Parathyroid adenoma (tissue), 2 donors: ENCODE measurements at regions not wholly inside any gene's neighbourhood (a gene's known extent, or its start where the extent isn't known, plus 50 kb on each side); places are given as distances from the start of the nearest gene placed in this dataset.

Experiments
- H2AFZ ChIP-seq: fragments of 300-600 bp; sonication (generic); one replicate; pipeline ENCODE4 v1.7.0; 2017; ENCODE audit warnings: antibody characterized with exemption, mild to moderate bottlenecking
- H3K27ac ChIP-seq: fragments of 300-600 bp; sonication (generic); one replicate; pipeline ENCODE4 v1.7.0; 2017
- H3K27me3 ChIP-seq: fragments of 300-600 bp; sonication (generic); one replicate; pipeline ENCODE4 v1.7.0; 2017; ENCODE audit warnings: low read length; ENCODE audit not compliant: control insufficient read depth, insufficient read depth
- H3K36me3 ChIP-seq: fragments of 300-600 bp; sonication (generic); one replicate; pipeline ENCODE4 v1.7.0; 2017; ENCODE audit warnings: low read length; ENCODE audit not compliant: control insufficient read depth, insufficient read depth
- H3K4me1 ChIP-seq: fragments of 300-600 bp; sonication (generic); one replicate; pipeline ENCODE4 v1.7.0; 2017; ENCODE audit warnings: control low read depth
- H3K4me2 ChIP-seq: fragments of 300-600 bp; sonication (generic); one replicate; pipeline ENCODE4 v1.7.0; 2017; ENCODE audit warnings: low read length
- H3K4me3 ChIP-seq: fragments of 300-600 bp; sonication (generic); one replicate; pipeline ENCODE4 v1.7.0; 2017; ENCODE audit warnings: low read depth, low read length
- H3K79me2 ChIP-seq: fragments of 300-600 bp; sonication (generic); one replicate; pipeline ENCODE4 v1.7.0; 2017; ENCODE audit warnings: control low read depth
- H3K9ac ChIP-seq: fragments of 300-600 bp; sonication (generic); one replicate; pipeline ENCODE4 v1.7.0; 2017; ENCODE audit warnings: mild to moderate bottlenecking
- H3K9me3 ChIP-seq: fragments of 300-600 bp; sonication (generic); one replicate; pipeline ENCODE4 v1.7.0; 2017; ENCODE audit warnings: low read length; ENCODE audit not compliant: control insufficient read depth
- CTCF ChIP-seq: fragments of 300-600 bp; sonication (generic); IDR thresholded peaks from one replicate; pipeline ENCODE4 v1.7.0; 2017; ENCODE audit warnings: antibody characterized with exemption, mild to moderate bottlenecking
- donor health status: primary hyperparathyroidism.

- Histone ChIP-seq H3K36me3 (no peaks in the 10 kb centered on the region), H3K4me1 (no peaks in the 10 kb centered on the region), H3K9ac (no peak overlapping the region), H3K27ac (no peak overlapping the region), H3K9me3 (no peaks in the 10 kb centered on the region), H3K27me3 (peaks cover 3% of the 10 kb centered on the region), H2AFZ (no peak overlapping the region), H3K79me2 (no peaks in the 10 kb centered on the region), H3K4me2 (no peak overlapping the region), H3K4me3 (no peak overlapping the region)
- no peak for TF ChIP-seq CTCF
Observed at GRCh38 chr20:57030611-57031600, 235.5 kb downstream of the BMP7 start.

- Histone ChIP-seq H2AFZ (no peak overlapping the region), H3K4me1 (no peaks in the 10 kb centered on the region), H3K4me3 (no peak overlapping the region), H3K9ac (no peak overlapping the region), H3K79me2 (no peaks in the 10 kb centered on the region), H3K27ac (no peak overlapping the region), H3K9me3 (no peaks in the 10 kb centered on the region), H3K4me2 (no peak overlapping the region), H3K36me3 (no peaks in the 10 kb centered on the region), H3K27me3 (peaks cover 3% of the 10 kb centered on the region)
- no peak for TF ChIP-seq CTCF
Observed at GRCh38 chr20:57031867-57032355, 234.5 kb downstream of the BMP7 start.

- Histone ChIP-seq H3K79me2 (no peaks in the 10 kb centered on the region), H3K4me2 (no peak overlapping the region), H3K9me3 (no peaks in the 10 kb centered on the region), H3K9ac (no peak overlapping the region), H3K27ac (no peak overlapping the region), H3K4me3 (no peak overlapping the region), H3K4me1 (no peaks in the 10 kb centered on the region), H2AFZ (no peak overlapping the region), H3K27me3 (peaks cover 3% of the 10 kb centered on the region), H3K36me3 (no peaks in the 10 kb centered on the region)
- TF ChIP-seq CTCF = no peak
Observed at GRCh38 chr20:57032847-57033246, 233.6 kb downstream of the BMP7 start.

GRCh38 chr20:57034001-57034400 is 232.4 kb downstream of the BMP7 start:
- Histone ChIP-seq H3K4me3 (no peak overlapping the region), H3K27me3 (peaks cover 3% of the 10 kb centered on the region), H3K9ac (no peak overlapping the region), H3K36me3 (no peaks in the 10 kb centered on the region), H3K4me2 (no peak overlapping the region), H3K4me1 (no peaks in the 10 kb centered on the region), H3K79me2 (no peaks in the 10 kb centered on the region), H3K27ac (no peak overlapping the region), H3K9me3 (no peaks in the 10 kb centered on the region), H2AFZ (no peak overlapping the region)
- TF ChIP-seq CTCF = no peak
